PC-9 (cell line): ENCODE measurements at regions not wholly inside any gene's neighbourhood (a gene's known extent, or its start where the extent isn't known, plus 50 kb on each side); places are given as distances from the start of the nearest gene placed in this dataset.

Experiments
- BruUV-seq: library from RNA; stranded (reverse); fragments of 400-500 nt; replicated peaks from 2 replicates; lab custom pipeline; 2021; lab: Mats Ljungman, UMichigan
- CTCF ChIA-PET: fragments of 300-600 bp; sonication (Branson Sonifier 250); formaldehyde crosslinking; loops from one replicate; lab custom pipeline; 2022; ENCODE audit warnings: antibody characterized with exemption; lab: Charles Lee
- POLR2A ChIA-PET: fragments of 300-600 bp; sonication (Branson Sonifier 250); formaldehyde crosslinking; loops from one replicate; lab custom pipeline; 2022; ENCODE audit warnings: antibody characterized with exemption; ENCODE audit not compliant: unreplicated experiment; lab: Charles Lee
- DNase-seq, 2 experiments: peaks; one replicate each; pipeline versions ENCODE4 v3.0.0 to v3.0.0-alpha.2; 2015 to 2022; ENCODE audit warnings: mixed read lengths in 1 of 2
- H2AFZ ChIP-seq: fragments of 200-600 bp; sonication (generic); 2 replicates; pipeline ENCODE4 v1.8.1; 2017; ENCODE audit warnings: antibody characterized with exemption
- H3F3A ChIP-seq: fragments of 200-600 bp; sonication (generic); 2 replicates; pipeline ENCODE4 v1.8.1; 2017; ENCODE audit warnings: antibody characterized with exemption, mild to moderate bottlenecking, low read depth; ENCODE audit not compliant: insufficient read depth
- H3K27ac ChIP-seq: fragments of 200-600 bp; sonication (generic); 2 replicates; pipeline ENCODE4 v1.6.1; 2016; ENCODE audit warnings: mixed run types
- H3K27me3 ChIP-seq: fragments of 200-600 bp; sonication (generic); 2 replicates; pipeline ENCODE4 v1.6.1; 2016; ENCODE audit warnings: low read depth, mixed run types; ENCODE audit not compliant: insufficient read depth
- H3K36me3 ChIP-seq: fragments of 200-600 bp; sonication (generic); 2 replicates; pipeline ENCODE4 v1.6.1; 2016; ENCODE audit warnings: low read depth, mixed run types
- H3K4me1 ChIP-seq: fragments of 200-600 bp; sonication (generic); replicated peaks from 2 replicates; pipeline ENCODE4 v1.6.1; 2016; ENCODE audit warnings: mixed run types; ENCODE audit not compliant: insufficient read depth
- H3K4me2 ChIP-seq: fragments of 200-600 bp; sonication (generic); 2 replicates; pipeline ENCODE4 v1.6.1; 2017; ENCODE audit warnings: mixed run types
- H3K4me3 ChIP-seq: fragments of 200-600 bp; sonication (generic); 2 replicates; pipeline ENCODE4 v1.6.1; 2016; ENCODE audit warnings: mixed run types
- H3K79me2 ChIP-seq: fragments of 200-600 bp; sonication (generic); 2 replicates; pipeline ENCODE4 v1.6.1; 2017; ENCODE audit warnings: low read depth, mixed run types
- H3K9me2 ChIP-seq: fragments of 200-600 bp; sonication (generic); 2 replicates; pipeline ENCODE4 v1.8.1; 2017; ENCODE audit warnings: mild to moderate bottlenecking; ENCODE audit not compliant: insufficient read depth
- H3K9me3 ChIP-seq: fragments of 200-600 bp; sonication (generic); 2 replicates; pipeline ENCODE4 v1.8.1; 2016; ENCODE audit warnings: low read depth; ENCODE audit not compliant: insufficient read depth
- H4K20me1 ChIP-seq: fragments of 200-600 bp; sonication (generic); 2 replicates; pipeline ENCODE4 v1.8.1; 2017; ENCODE audit not compliant: insufficient read depth
- EZH2 ChIP-seq: fragments of 200-600 bp; sonication (generic); IDR thresholded peaks from 2 replicates; pipeline ENCODE4 v1.8.0; 2017; ENCODE audit warnings: antibody characterized with exemption, low read depth
- intact Hi-C: fragments of 100-400 bp; cut with micrococcal nuclease; formaldehyde crosslinking; loops from one replicate; pipeline ENCODE4 v1.10.0; 2022; ENCODE audit not compliant: unreplicated experiment
- TF ChIP-seq, protein P1 (sequence below): fragments of 200-600 bp; sonication (generic); conservative IDR thresholded peaks from 2 replicates; pipeline ENCODE4 v1.6.1; 2017; ENCODE audit warnings: mixed run types, antibody characterized with exemption, mild to moderate bottlenecking, moderate library complexity

DNA sequence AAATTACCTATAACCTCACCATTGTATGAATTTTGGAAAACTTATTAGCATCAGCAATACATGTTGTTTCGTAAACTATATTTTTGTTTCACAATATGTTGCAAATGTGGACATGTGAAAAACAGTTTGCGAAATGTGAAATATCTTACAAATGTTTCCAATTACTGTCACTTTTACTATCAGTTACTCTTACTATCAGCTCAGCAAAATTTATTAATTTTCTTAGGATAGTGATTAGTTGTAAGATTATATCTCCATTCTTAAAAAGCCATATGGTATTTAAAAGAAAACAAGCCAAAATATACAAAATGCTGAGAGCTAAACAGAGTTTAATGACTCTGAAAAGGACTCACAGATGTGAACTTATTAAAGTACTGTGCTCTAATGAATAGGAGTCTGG, 111.9 kb upstream of the LPAR1 start:
- intact Hi-C loops: no loop called here
- Histone ChIP-seq H3K4me3 (no peak overlapping the region), H3K9me2 (no peaks in the 10 kb centered on the region), H3K9me3 (no peaks in the 10 kb centered on the region), H3K27ac (no peak overlapping the region), H3F3A (no peaks in the 10 kb centered on the region), H2AFZ (no peak overlapping the region), H3K4me2 (no peak overlapping the region), H3K79me2 (no peaks in the 10 kb centered on the region), H3K4me1 (no peaks in the 10 kb centered on the region), H4K20me1 (no peaks in the 10 kb centered on the region), H3K36me3 (no peaks in the 10 kb centered on the region), H3K27me3 (no peaks in the 10 kb centered on the region)
- no peak for DNase-seq
- BruUV-seq: no TSS peak
- ChIA-PET CTCF (no interaction called here), POLR2A (no interaction called here)
- TF ChIP-seq, protein P1, sequence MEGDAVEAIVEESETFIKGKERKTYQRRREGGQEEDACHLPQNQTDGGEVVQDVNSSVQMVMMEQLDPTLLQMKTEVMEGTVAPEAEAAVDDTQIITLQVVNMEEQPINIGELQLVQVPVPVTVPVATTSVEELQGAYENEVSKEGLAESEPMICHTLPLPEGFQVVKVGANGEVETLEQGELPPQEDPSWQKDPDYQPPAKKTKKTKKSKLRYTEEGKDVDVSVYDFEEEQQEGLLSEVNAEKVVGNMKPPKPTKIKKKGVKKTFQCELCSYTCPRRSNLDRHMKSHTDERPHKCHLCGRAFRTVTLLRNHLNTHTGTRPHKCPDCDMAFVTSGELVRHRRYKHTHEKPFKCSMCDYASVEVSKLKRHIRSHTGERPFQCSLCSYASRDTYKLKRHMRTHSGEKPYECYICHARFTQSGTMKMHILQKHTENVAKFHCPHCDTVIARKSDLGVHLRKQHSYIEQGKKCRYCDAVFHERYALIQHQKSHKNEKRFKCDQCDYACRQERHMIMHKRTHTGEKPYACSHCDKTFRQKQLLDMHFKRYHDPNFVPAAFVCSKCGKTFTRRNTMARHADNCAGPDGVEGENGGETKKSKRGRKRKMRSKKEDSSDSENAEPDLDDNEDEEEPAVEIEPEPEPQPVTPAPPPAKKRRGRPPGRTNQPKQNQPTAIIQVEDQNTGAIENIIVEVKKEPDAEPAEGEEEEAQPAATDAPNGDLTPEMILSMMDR: no peak
- no peak for TF ChIP-seq EZH2

DNA sequence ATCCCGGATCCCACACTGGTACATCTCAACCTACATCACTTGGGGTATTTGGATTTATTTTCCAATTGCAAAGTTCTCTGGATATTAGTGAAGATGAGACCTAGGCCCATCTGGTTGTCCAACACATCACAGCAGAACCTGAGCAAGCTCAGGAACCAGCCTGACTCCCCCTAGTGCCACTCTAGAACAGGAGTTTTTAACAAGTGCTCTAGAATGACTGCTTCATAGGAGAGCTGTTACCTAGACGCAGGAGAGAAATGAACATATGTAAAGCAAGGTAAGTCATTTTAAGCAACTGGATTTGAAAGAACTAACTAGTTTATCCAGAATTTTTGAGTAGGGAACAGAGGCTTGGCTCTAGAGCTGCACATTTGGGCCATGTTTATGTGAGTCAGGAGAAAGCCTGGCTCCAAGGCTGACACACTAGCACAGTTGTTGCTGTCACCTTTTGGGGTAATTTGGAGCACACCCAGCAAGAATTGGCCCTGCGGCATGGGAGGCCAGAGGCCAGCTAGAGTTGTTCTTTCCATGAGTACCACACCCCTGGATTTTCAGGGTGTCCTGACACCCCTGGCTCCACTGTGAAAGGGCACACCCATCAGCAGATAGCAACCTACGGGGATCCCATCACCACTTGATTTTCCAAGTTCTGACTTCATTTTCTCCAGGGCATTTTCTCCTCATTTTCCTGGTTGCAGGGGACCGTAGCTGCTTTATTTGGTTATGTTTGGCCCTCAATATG, 110.9 kb upstream of the LPAR1 start:
- no peak overlapping the region for H2AFZ ChIP-seq
- H4K20me1 ChIP-seq: no peaks in the 10 kb centered on the region
- DNase-seq: no peak
- no peaks in the 10 kb centered on the region for H3K9me2 ChIP-seq
- no peak overlapping the region for H3K27ac ChIP-seq
- intact Hi-C loops: loop anchor here (10.0 kb wide), 1 partner anchor 514 kb away; no protein-coding TSS in a partner anchor
- no peaks in the 10 kb centered on the region for H3F3A ChIP-seq
- H3K9me3 ChIP-seq: no peaks in the 10 kb centered on the region
- TF ChIP-seq, protein P1: no peak
- TF ChIP-seq EZH2: no peak
- H3K27me3 ChIP-seq: no peaks in the 10 kb centered on the region
- POLR2A ChIA-PET: interaction anchor here (0.8 kb wide), 1 partner anchor 185 kb away, joined by 6 read pairs; no protein-coding TSS in a partner anchor
- no peaks in the 10 kb centered on the region for H3K36me3 ChIP-seq
- no peaks in the 10 kb centered on the region for H3K4me1 ChIP-seq
- no peaks in the 10 kb centered on the region for H3K79me2 ChIP-seq
- no peak overlapping the region for H3K4me3 ChIP-seq
- CTCF ChIA-PET: no interaction called here
- no peak overlapping the region for H3K4me2 ChIP-seq
- BruUV-seq: no TSS peak

DNA sequence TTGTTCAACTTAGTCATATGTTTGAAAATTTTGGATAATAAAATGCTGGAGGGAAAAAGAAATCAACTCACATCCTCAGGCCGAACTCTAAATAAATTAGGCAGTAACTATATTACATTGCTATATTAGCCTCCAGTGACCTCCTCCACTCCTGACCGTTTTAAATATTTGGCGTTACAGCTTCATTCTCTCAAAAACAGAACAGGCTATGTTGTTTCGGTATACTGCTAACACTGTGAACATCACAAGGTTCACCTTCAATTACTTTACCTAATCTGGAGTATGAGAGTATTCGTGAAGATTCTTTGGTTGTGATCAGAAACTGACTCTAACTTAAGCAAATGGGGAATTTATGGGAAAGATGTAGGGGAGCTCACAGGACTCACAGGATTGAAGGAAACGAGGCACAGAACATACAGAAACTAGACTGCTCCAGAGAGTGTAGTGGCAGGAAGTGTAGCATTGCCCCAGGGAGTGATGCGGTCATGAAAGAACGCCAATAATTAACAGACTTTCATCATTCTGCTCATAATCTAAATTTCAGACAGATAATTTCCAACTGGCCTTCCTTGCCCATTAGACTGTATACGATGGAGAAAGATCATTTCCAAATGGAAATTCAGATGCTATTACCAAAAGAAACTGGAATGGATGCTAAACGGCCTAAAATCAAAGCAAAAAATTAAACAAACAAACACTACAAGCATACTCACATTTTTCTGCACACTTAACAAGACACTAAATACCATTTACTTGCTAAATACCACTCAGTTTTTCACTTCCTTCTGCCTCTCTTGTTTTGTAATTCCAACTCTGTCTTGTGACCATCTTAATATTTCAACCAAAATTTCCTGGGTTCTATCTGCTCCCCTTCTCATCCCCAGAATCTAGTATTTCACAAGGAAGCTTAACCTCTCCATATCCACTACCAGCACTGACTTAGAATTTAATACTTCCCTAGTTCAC, 110.1 kb upstream of the LPAR1 start:
- no peak overlapping the region for H3K27ac ChIP-seq
- no peak overlapping the region for H2AFZ ChIP-seq
- no peaks in the 10 kb centered on the region for H3K27me3 ChIP-seq
- intact Hi-C loops: loop anchor here (10.0 kb wide), 1 partner anchor 514 kb away; no protein-coding TSS in a partner anchor
- H3K9me2 ChIP-seq: no peaks in the 10 kb centered on the region
- no peaks in the 10 kb centered on the region for H4K20me1 ChIP-seq
- H3K9me3 ChIP-seq: no peaks in the 10 kb centered on the region
- no peaks in the 10 kb centered on the region for H3K79me2 ChIP-seq
- no peak overlapping the region for H3K4me2 ChIP-seq
- POLR2A ChIA-PET: interaction anchor here (0.8 kb wide), 1 partner anchor 186 kb away, joined by 6 read pairs; no protein-coding TSS in a partner anchor
- no peaks in the 10 kb centered on the region for H3F3A ChIP-seq
- CTCF ChIA-PET: no interaction called here
- no peak overlapping the region for H3K4me3 ChIP-seq
- H3K36me3 ChIP-seq: no peaks in the 10 kb centered on the region
- BruUV-seq: no TSS peak
- TF ChIP-seq EZH2: no peak
- TF ChIP-seq, protein P1: no peak
- H3K4me1 ChIP-seq: no peaks in the 10 kb centered on the region
- no peak for DNase-seq
